Activated naive CD8-positive, alpha-beta T cell treated with anti-CD3 and anti-CD28 coated beads, Interleukin-2, amount 10 ng/mL, durations not matched to agents 7 days and 5 days (primary cell): ENCODE measurements at regions not wholly inside any gene's neighbourhood (a gene's known extent, or its start where the extent isn't known, plus 50 kb on each side); places are given as distances from the start of the nearest gene placed in this dataset.
A peak's percentile ranks its signal among the peaks of the same experiment; 100 is the strongest.

Experiments
- ATAC-seq: fragments of 150-1000 bp; cut with Tn5 transposase; one replicate; pipeline ENCODE4 v1.10.0; 2021; ENCODE audit warnings: low read depth, moderate library complexity
- POLR2A ChIA-PET: fragments of 350-600 bp; sonication (Branson Sonifier 250); formaldehyde crosslinking; loops from one replicate; lab custom pipeline; 2021; ENCODE audit warnings: antibody characterized with exemption; lab: Charles Lee
- DNase-seq: peaks from one replicate; pipeline ENCODE4 v3.0.0; 2021
- H3K27ac Mint-ChIP-seq: one replicate; pipeline ENCODE4 v1.8.0; 2022; ENCODE audit warnings: mild to moderate bottlenecking, mixed read lengths
- H3K27me3 Mint-ChIP-seq: one replicate; pipeline ENCODE4 v1.8.0; 2022; ENCODE audit warnings: mild to moderate bottlenecking, moderate library complexity, mixed read lengths
- H3K36me3 Mint-ChIP-seq: one replicate; pipeline ENCODE4 v1.8.0; 2021; ENCODE audit warnings: mild to moderate bottlenecking, mixed read lengths
- H3K4me1 Mint-ChIP-seq: one replicate; pipeline ENCODE4 v1.8.0; 2021; ENCODE audit warnings: mixed read lengths
- H3K4me3 Mint-ChIP-seq: one replicate; pipeline ENCODE4 v1.8.0; 2022; ENCODE audit warnings: mild to moderate bottlenecking, moderate library complexity, mixed read lengths
- H3K9me3 Mint-ChIP-seq: one replicate; pipeline ENCODE4 v1.8.0; 2021; ENCODE audit warnings: mixed read lengths

- Mint-ChIP-seq H3K27ac (peak overlapping the region; percentile 81), H3K9me3 (no peaks in the 10 kb centered on the region), H3K36me3 (no peaks in the 10 kb centered on the region), H3K4me1 (peaks cover 41% of the 10 kb centered on the region), H3K27me3 (peaks cover 10% of the 10 kb centered on the region), H3K4me3 (peak overlapping the region; percentile 30)
- POLR2A ChIA-PET: interaction anchor here (0.9 to 10.0 kb wide), 5 partner anchors 8 to 102 kb away, joined by 3 to 80 read pairs (median 6); partner anchors contain the start of gene ID2
- ATAC-seq (no peak), DNase-seq (no peak)
Measured at GRCh38 chr2:8582651-8583399, 99.0 kb upstream of the ID2 start.

- Mint-ChIP-seq H3K9me3 (no peaks in the 10 kb centered on the region), H3K36me3 (no peaks in the 10 kb centered on the region), H3K4me1 (peaks cover 46% of the 10 kb centered on the region), H3K27ac (peak overlapping the region; percentile 81), H3K4me3 (peak overlapping the region; percentile 72), H3K27me3 (peaks cover 5% of the 10 kb centered on the region)
- POLR2A ChIA-PET: interaction anchor here (1.3 to 10.0 kb wide), 4 partner anchors 9 to 101 kb away, joined by 4 to 80 read pairs (median 8); partner anchors contain the start of gene ID2
- peak; percentile 95 for DNase-seq
- peak; percentile 84 for ATAC-seq
Measured at GRCh38 chr2:8583400-8584173, 98.3 kb upstream of the ID2 start.

GRCh38 chr2:8584174-8585066 is 97.4 kb upstream of the ID2 start:
- no peak for DNase-seq
- Mint-ChIP-seq H3K36me3 (no peaks in the 10 kb centered on the region), H3K27me3 (peaks cover 9% of the 10 kb centered on the region), H3K4me1 (peaks cover 51% of the 10 kb centered on the region), H3K9me3 (no peaks in the 10 kb centered on the region), H3K4me3 (peak overlapping the region; percentile 72), H3K27ac (peak overlapping the region; percentile 76)
- no peak for ATAC-seq
- POLR2A ChIA-PET: interaction anchor here (1.3 to 10.0 kb wide), 4 partner anchors 10 to 100 kb away, joined by 4 to 80 read pairs (median 8); partner anchors contain the start of gene ID2

DNA sequence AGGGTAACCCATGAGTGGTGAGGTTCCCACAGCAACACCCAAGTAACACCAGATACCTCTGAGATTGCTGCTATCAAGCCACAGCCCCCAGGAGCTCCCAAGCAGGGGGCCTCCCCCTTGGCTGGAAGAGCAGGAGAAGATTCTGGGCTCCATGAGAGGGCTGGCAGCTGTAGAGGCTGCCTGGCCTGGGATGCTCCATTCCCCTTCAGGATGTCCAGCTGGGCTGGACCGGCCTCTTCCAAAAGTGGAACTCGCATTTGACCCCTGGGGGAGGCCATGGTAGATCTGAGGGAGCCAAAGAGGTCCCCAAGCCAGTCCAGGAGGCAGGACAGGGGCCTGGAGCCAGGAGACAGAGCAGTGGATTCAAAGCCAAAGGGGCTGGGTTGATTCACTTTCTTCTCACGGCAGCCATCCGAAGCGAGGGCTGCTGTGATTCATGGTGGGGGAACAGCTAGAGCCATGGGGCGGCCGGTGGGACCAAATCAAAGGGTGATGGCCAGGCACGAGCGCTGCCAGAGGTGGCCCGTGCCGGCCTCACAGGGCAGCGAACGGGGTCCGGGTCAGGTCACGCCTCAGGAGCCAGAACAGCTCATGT is 95.3 kb upstream of the ID2 start:
- peak overlapping the region; percentile 73 for H3K27ac Mint-ChIP-seq
- H3K36me3 Mint-ChIP-seq: no peaks in the 10 kb centered on the region
- DNase-seq (no peak), ATAC-seq (no peak)
- H3K9me3 Mint-ChIP-seq: no peaks in the 10 kb centered on the region
- H3K4me3 Mint-ChIP-seq: no peak overlapping the region
- peaks cover 43% of the 10 kb centered on the region for H3K4me1 Mint-ChIP-seq
- peaks cover 21% of the 10 kb centered on the region for H3K27me3 Mint-ChIP-seq
- POLR2A ChIA-PET: interaction anchor here (1.1 to 10.0 kb wide), 2 partner anchors 41 to 94 kb away, joined by 4 to 80 read pairs; partner anchors contain the start of gene ID2

GRCh38 chr2:8587251-8587791 is 94.5 kb upstream of the ID2 start:
- POLR2A ChIA-PET: interaction anchor here (0.6 to 10.0 kb wide), 2 partner anchors 10 to 93 kb away, joined by 3 to 80 read pairs; partner anchors contain the start of gene ID2
- Mint-ChIP-seq H3K4me3 (no peak overlapping the region), H3K4me1 (peaks cover 40% of the 10 kb centered on the region)

GRCh38 chr2:8587920-8588830 is 93.7 kb upstream of the ID2 start:
- no peaks in the 10 kb centered on the region for H3K36me3 Mint-ChIP-seq
- peak overlapping the region; percentile 68 for H3K27ac Mint-ChIP-seq
- peaks cover 28% of the 10 kb centered on the region for H3K27me3 Mint-ChIP-seq
- DNase-seq (no peak), ATAC-seq (peak; percentile 64)
- H3K4me3 Mint-ChIP-seq: peak overlapping the region; percentile 23
- H3K4me1 Mint-ChIP-seq: peaks cover 38% of the 10 kb centered on the region
- POLR2A ChIA-PET: interaction anchor here (0.6 to 10.0 kb wide), 2 partner anchors 11 to 92 kb away, joined by 3 to 80 read pairs; partner anchors contain the start of gene ID2
- H3K9me3 Mint-ChIP-seq: no peaks in the 10 kb centered on the region

More at GRCh38 chr2:8587251-8587791, 94.5 kb upstream of the ID2 start:
- no peaks in the 10 kb centered on the region for H3K36me3 Mint-ChIP-seq
- H3K27ac Mint-ChIP-seq: no peak overlapping the region
- H3K27me3 Mint-ChIP-seq: peaks cover 25% of the 10 kb centered on the region
- H3K9me3 Mint-ChIP-seq: no peaks in the 10 kb centered on the region
- no peak for ATAC-seq
- no peak for DNase-seq

DNA sequence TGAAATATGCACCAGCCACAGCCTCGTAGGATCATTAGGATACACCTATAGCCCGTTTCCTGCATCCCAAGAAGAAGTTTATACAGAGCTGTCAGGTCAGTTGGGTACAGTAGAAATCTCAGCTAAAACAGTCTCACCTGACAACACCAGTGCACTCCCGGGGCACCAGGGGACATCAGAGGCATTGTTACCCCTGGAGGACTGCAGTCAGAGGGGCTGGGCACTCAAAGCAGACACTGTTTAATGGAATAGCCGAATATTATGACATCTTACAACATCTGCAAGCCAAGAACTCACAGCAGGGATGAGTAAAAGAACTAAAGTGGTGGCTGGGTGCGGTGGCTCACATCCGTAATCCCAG is 93.0 kb upstream of the ID2 start:
- Mint-ChIP-seq H3K27ac (peak overlapping the region; percentile 62), H3K4me3 (peak overlapping the region; percentile 23), H3K9me3 (no peaks in the 10 kb centered on the region), H3K4me1 (peaks cover 38% of the 10 kb centered on the region), H3K27me3 (peaks cover 28% of the 10 kb centered on the region), H3K36me3 (no peaks in the 10 kb centered on the region)
- DNase-seq (no peak), ATAC-seq (peak; percentile 6)
- POLR2A ChIA-PET: interaction anchor here (10.0 kb wide), 1 partner anchor 91 kb away, joined by 80 read pairs; the partner anchor contains the start of gene ID2

DNA sequence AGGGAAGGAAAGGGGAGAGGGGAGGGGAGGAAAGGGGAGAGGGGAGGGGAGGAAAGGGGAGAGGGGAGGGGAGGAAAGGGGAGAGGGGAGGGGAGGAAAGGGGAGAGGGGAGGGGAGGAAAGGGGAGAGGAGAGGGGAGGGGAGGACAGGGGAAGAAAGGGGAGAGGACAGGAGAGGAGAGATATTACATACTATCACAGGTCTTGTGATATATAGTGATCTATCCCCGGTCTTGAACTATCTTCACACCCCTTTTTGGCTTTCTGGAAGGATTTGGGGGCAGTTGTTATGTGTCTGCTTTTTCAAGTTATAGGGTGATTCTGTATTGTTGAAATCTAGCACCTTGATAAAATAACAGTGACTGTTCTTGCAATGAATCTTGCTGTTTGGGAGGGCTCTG is 92.1 kb upstream of the ID2 start:
- Mint-ChIP-seq H3K36me3 (no peaks in the 10 kb centered on the region), H3K4me1 (peaks cover 33% of the 10 kb centered on the region), H3K9me3 (no peaks in the 10 kb centered on the region), H3K27ac (no peak overlapping the region), H3K4me3 (no peak overlapping the region), H3K27me3 (peaks cover 31% of the 10 kb centered on the region)
- DNase-seq (no peak), ATAC-seq (no peak)
- POLR2A ChIA-PET: interaction anchor here (10.0 kb wide), 1 partner anchor 91 kb away, joined by 80 read pairs; the partner anchor contains the start of gene ID2

- no peak overlapping the region for H3K4me3 Mint-ChIP-seq
- H3K4me1 Mint-ChIP-seq: peaks cover 26% of the 10 kb centered on the region
- H3K9me3 Mint-ChIP-seq: no peaks in the 10 kb centered on the region
- no peak overlapping the region for H3K27ac Mint-ChIP-seq
- peaks cover 35% of the 10 kb centered on the region for H3K27me3 Mint-ChIP-seq
- ATAC-seq (no peak), DNase-seq (no peak)
- no peaks in the 10 kb centered on the region for H3K36me3 Mint-ChIP-seq
- POLR2A ChIA-PET: interaction anchor here (0.6 kb wide), 1 partner anchor 16 kb away, joined by 3 read pairs; no protein-coding TSS in a partner anchor
Measured at GRCh38 chr2:8590938-8591337, 90.9 kb upstream of the ID2 start.

GRCh38 chr2:8592736-8593135 is 89.1 kb upstream of the ID2 start:
- Mint-ChIP-seq H3K27me3 (peaks cover 32% of the 10 kb centered on the region), H3K4me1 (peaks cover 17% of the 10 kb centered on the region)

DNA sequence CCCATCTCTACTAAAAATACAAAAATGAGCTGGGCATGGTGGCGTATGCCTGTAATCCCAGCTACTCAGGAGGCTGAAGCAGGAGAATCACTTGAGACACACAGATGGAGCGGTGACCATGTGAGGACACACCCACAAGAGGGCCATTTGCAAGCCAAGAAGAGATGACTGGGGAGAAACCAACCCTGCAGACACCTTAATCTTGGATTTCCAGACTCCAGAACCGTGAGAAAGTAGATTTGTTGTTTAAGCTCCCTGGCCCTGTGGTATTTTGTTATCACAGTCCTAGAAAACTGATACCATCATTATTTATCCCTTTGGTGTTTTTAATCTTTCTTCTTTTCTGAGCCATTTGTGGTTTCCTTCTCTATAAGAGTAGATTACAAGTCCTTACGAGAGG is 88.6 kb upstream of the ID2 start:
- DNase-seq (no peak), ATAC-seq (no peak)
- Mint-ChIP-seq H3K36me3 (no peaks in the 10 kb centered on the region), H3K27me3 (peaks cover 34% of the 10 kb centered on the region), H3K4me3 (no peak overlapping the region), H3K27ac (no peak overlapping the region), H3K9me3 (no peaks in the 10 kb centered on the region), H3K4me1 (peaks cover 13% of the 10 kb centered on the region)
- POLR2A ChIA-PET: no interaction called here

More at GRCh38 chr2:8592736-8593135, 89.1 kb upstream of the ID2 start:
- Mint-ChIP-seq H3K4me3 (no peak overlapping the region), H3K9me3 (no peaks in the 10 kb centered on the region), H3K36me3 (no peaks in the 10 kb centered on the region), H3K27ac (no peak overlapping the region)
- no peak for ATAC-seq
- POLR2A ChIA-PET: no interaction called here
- no peak for DNase-seq
